Nephron (organoid): ENCODE measurements at regions not wholly inside any gene's neighbourhood (a gene's known extent, or its start where the extent isn't known, plus 50 kb on each side); places are given as distances from the start of the nearest gene placed in this dataset.
"Not testable (repeated sequence)": the region's sequence is repeated elsewhere in the genome, so short reads cannot be mapped to it uniquely, and the experiment has no call there.

Source experiments
- H3K27ac Mint-ChIP-seq, 3 experiments: 2 replicates each; pipeline ENCODE4 v1.8.0; 2020; ENCODE audit warnings: mixed read lengths in 3 of 3, mild to moderate bottlenecking in 2 of 3, moderate library complexity in 1 of 3
- H3K27me3 Mint-ChIP-seq: 2 replicates; pipeline ENCODE4 v1.8.0; 2021; ENCODE audit warnings: low read depth, mild to moderate bottlenecking, moderate library complexity, mixed read lengths
- H3K36me3 Mint-ChIP-seq: 2 replicates; pipeline ENCODE4 v1.8.0; 2020; ENCODE audit warnings: low read depth, mixed read lengths
- H3K4me1 Mint-ChIP-seq: 2 replicates; pipeline ENCODE4 v1.8.0; 2020; ENCODE audit warnings: mixed read lengths
- H3K4me3 Mint-ChIP-seq, 3 experiments: 2 replicates each; pipeline ENCODE4 v1.8.0; 2020; ENCODE audit warnings: mild to moderate bottlenecking in 3 of 3, mixed read lengths in 3 of 3, moderate library complexity in 2 of 3
- H3K9me3 Mint-ChIP-seq: 2 replicates; pipeline ENCODE4 v1.8.0; 2020; ENCODE audit warnings: mixed read lengths
- TF ChIP-seq, protein P1 (sequence below), 3 experiments: fragments of 200-600 bp; sonication (generic); IDR thresholded peaks; one replicate each; pipeline ENCODE4 v1.5.0; 2021; ENCODE audit warnings: antibody characterized with exemption in 3 of 3; ENCODE audit not compliant: unreplicated experiment in 3 of 3

GRCh38 chr7:91749418-91749817, 131.1 kb downstream of the MTERF1 start:
- TF ChIP-seq, protein P1, sequence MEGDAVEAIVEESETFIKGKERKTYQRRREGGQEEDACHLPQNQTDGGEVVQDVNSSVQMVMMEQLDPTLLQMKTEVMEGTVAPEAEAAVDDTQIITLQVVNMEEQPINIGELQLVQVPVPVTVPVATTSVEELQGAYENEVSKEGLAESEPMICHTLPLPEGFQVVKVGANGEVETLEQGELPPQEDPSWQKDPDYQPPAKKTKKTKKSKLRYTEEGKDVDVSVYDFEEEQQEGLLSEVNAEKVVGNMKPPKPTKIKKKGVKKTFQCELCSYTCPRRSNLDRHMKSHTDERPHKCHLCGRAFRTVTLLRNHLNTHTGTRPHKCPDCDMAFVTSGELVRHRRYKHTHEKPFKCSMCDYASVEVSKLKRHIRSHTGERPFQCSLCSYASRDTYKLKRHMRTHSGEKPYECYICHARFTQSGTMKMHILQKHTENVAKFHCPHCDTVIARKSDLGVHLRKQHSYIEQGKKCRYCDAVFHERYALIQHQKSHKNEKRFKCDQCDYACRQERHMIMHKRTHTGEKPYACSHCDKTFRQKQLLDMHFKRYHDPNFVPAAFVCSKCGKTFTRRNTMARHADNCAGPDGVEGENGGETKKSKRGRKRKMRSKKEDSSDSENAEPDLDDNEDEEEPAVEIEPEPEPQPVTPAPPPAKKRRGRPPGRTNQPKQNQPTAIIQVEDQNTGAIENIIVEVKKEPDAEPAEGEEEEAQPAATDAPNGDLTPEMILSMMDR (IDR thresholded peaks at IDR 0.05; ENCODE audit: unreplicated experiment in 3 of 3): no peak
- H3K4me1 Mint-ChIP-seq: no peaks in the 10 kb centered on the region
- H3K9me3 Mint-ChIP-seq: peaks cover 28% of the 10 kb centered on the region
- no peak overlapping the region for H3K4me3 Mint-ChIP-seq
- no peak overlapping the region for H3K27ac Mint-ChIP-seq
- H3K27me3 Mint-ChIP-seq: peaks cover 4% of the 10 kb centered on the region
- no peaks in the 10 kb centered on the region for H3K36me3 Mint-ChIP-seq

DNA sequence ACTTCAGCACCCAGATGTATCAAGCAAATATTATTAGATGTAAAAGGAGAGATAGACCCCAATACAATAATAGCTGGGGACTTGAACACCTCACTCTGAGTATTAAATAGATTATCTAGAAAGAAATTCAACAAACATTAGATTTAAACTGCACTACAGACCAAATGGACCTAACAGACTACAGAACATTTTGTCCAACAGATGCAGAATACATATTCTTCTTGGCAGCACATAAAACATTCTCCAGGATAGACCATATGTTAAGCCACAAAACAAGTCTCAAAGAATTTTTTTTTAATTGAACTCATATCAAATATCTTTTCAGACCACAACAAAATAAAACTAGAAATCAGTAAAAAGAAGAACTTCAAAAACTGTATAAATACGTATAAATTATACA, 130.4 kb downstream of the MTERF1 start:
- Mint-ChIP-seq H3K36me3 (no peaks in the 10 kb centered on the region), H3K4me3 (no peak overlapping the region), H3K4me1 (no peaks in the 10 kb centered on the region), H3K27ac (no peak overlapping the region), H3K27me3 (peaks cover 4% of the 10 kb centered on the region), H3K9me3 (peaks cover 28% of the 10 kb centered on the region)
- TF ChIP-seq, protein P1 (IDR thresholded peaks at IDR 0.05; ENCODE audit: unreplicated experiment in 3 of 3): no peak

DNA sequence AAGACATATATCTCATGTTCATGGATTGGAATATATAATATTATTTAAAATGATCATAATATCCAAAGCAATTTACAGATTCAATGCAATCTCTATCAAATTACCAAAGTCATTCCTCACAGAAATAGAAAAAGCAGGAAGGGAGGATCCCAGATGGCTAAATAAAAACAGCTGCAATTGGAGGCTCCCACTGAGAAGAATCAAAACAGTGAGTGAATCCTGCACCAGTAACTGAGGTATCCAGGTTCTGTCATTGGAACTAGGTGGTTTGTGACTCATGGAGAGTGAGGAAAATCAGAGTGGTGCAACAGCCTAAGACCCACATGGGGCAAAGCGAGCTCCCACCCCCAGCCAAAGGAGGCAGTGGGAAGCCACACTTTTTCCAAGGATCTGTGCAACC, 128.4 kb downstream of the MTERF1 start:
- Mint-ChIP-seq H3K4me1 (no peaks in the 10 kb centered on the region), H3K27me3 (peaks cover 4% of the 10 kb centered on the region), H3K36me3 (no peaks in the 10 kb centered on the region), H3K9me3 (peaks cover 27% of the 10 kb centered on the region), H3K27ac (no peak overlapping the region), H3K4me3 (no peak overlapping the region)
- TF ChIP-seq, protein P1 (IDR thresholded peaks at IDR 0.05; ENCODE audit: unreplicated experiment in 3 of 3): no peak

DNA sequence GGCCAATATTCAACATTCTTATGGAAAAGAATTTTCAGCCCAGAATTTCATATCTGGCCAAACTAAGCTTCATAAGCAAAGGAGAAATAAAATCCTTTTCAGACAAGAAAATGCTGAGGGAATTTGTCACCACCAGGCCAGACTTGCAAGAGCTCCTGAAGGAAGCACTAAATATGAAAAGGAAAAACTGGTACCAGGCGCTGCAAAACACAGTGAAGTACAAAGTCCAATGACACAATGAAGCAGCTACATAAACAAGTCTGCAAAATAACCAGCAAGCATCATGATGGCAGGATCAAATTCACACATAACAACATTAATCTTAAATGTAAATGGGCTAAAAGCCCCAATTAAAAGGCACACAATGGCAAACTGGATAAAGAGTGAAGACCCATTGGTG, 126.2 kb downstream of the MTERF1 start:
- H3K4me3 Mint-ChIP-seq, H3K27me3 Mint-ChIP-seq, H3K4me1 Mint-ChIP-seq, H3K36me3 Mint-ChIP-seq, H3K27ac Mint-ChIP-seq: not testable (repeated sequence)
- H3K9me3 Mint-ChIP-seq: peaks cover 24% of the 10 kb centered on the region

DNA sequence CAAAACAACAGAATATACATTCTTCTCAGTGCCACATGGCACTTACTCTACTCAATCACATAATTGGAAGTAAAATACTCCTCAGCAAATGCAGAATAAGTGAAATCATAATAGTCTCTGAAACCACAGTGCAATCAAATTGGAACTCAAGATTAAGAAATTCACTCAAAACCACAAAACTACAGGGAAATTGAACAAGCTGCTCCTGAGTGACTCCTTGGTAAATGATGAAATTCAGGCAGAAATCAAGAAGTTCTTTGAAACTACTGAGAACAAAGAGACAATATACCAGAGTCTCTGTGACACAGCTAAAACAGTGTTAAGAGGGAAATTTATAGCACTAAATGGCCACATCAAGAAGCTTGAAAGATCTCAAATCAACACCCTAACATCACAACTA, 125.4 kb downstream of the MTERF1 start:
- H3K4me3 Mint-ChIP-seq, H3K4me1 Mint-ChIP-seq, H3K27me3 Mint-ChIP-seq, H3K36me3 Mint-ChIP-seq, H3K27ac Mint-ChIP-seq: not testable (repeated sequence)
- H3K9me3 Mint-ChIP-seq: peaks cover 15% of the 10 kb centered on the region

- Mint-ChIP-seq H3K27ac (no peak overlapping the region), H3K4me3 (no peak overlapping the region), H3K36me3 (no peaks in the 10 kb centered on the region), H3K9me3 (peaks cover 47% of the 10 kb centered on the region), H3K4me1 (no peaks in the 10 kb centered on the region), H3K27me3 (no peaks in the 10 kb centered on the region)
- TF ChIP-seq, protein P1 (IDR thresholded peaks at IDR 0.05; ENCODE audit: unreplicated experiment in 3 of 3): no peak
These were observed 121.2 kb downstream of the MTERF1 start for GRCh38 chr7:91759205-91759863.

DNA sequence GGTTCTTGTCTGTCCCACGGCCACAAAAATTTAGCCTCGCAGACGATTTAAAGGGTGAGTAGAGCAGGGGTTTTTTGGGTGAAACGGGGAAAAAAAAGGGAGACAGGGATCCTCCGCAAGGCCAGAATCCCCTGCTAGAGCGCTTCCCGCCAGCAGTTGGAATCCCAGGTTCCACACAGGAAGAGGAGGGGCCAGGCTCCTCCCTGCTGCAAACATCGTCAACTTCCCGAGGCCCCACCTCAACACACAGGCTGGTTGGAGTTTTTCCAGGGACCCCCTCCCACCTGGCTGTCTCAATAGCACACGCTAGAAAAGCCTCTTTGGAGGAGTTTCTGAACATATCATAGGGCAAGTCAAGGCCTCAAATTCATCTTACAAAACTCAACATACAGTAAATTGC, 112.7 kb downstream of the MTERF1 start:
- Mint-ChIP-seq H3K4me3 (no peak overlapping the region), H3K36me3 (no peaks in the 10 kb centered on the region), H3K9me3 (peaks cover 33% of the 10 kb centered on the region), H3K4me1 (peaks cover 21% of the 10 kb centered on the region), H3K27ac (peak overlapping the region in 1 of 3 experiments; percentile 5), H3K27me3 (no peaks in the 10 kb centered on the region)
- TF ChIP-seq, protein P1 (IDR thresholded peaks at IDR 0.05; ENCODE audit: unreplicated experiment in 3 of 3): no peak
